ENCODE measurements at regions not wholly inside any gene's neighbourhood (a gene's known extent, or its start where the extent isn't known, plus 50 kb on each side); places are given as distances from the start of the nearest gene placed in this dataset.

- TF ChIP-seq CTCF (IDR thresholded peaks at IDR 0.05): no peak
- TF ChIP-seq ZFX (IDR thresholded peaks at IDR 0.05; ENCODE audit: borderline replicate concordance): no peak
These were observed 317.1 kb upstream of the SPRED2 start for GRCh38 chr2:65749545-65749944.
